Effector CD8-positive, alpha-beta T cell (primary cell): ENCODE measurements at regions not wholly inside any gene's neighbourhood (a gene's known extent, or its start where the extent isn't known, plus 50 kb on each side); places are given as distances from the start of the nearest gene placed in this dataset.
"Not testable (repeated sequence)": the region's sequence is repeated elsewhere in the genome, so short reads cannot be mapped to it uniquely, and the experiment has no call there.

ENCODE experiments used
- DNase-seq: peaks from one replicate; lab custom pipeline; 2025; lab: John Stamatoyannopoulos, UW

GRCh38 chr3:153830552-153830951 lies 290.6 kb upstream of the ARHGEF26 start:
- DNase-seq: no peak

- DNase-seq: no peak
Observed at GRCh38 chr3:153835540-153835939, 285.6 kb upstream of the ARHGEF26 start.

- DNase-seq: no peak
Observed at GRCh38 chr3:153840487-153840886, 280.7 kb upstream of the ARHGEF26 start.

GRCh38 chr3:153843994-153844393 lies 277.2 kb upstream of the ARHGEF26 start:
- no peak for DNase-seq

GRCh38 chr3:153845311-153845710 lies 275.9 kb upstream of the ARHGEF26 start:
- no peak for DNase-seq

- no peak for DNase-seq
Observed at GRCh38 chr3:153848702-153849101, 272.5 kb upstream of the ARHGEF26 start.

- no peak for DNase-seq
Observed at GRCh38 chr3:153852355-153852754, 268.8 kb upstream of the ARHGEF26 start.

- no peak for DNase-seq
Observed at GRCh38 chr3:153853163-153853562, 268.0 kb upstream of the ARHGEF26 start.

- DNase-seq: no peak
Observed at GRCh38 chr3:153855772-153856171, 265.4 kb upstream of the ARHGEF26 start.

- no peak for DNase-seq
Observed at GRCh38 chr3:153856932-153857331, 264.3 kb upstream of the ARHGEF26 start.

- no peak for DNase-seq
Observed at GRCh38 chr3:153864793-153865192, 256.4 kb upstream of the ARHGEF26 start.

- no peak for DNase-seq
Observed at GRCh38 chr3:153866901-153867300, 254.3 kb upstream of the ARHGEF26 start.

GRCh38 chr3:153874348-153874747 lies 246.8 kb upstream of the ARHGEF26 start:
- not testable (repeated sequence) for DNase-seq

GRCh38 chr3:153880493-153880892 lies 240.7 kb upstream of the ARHGEF26 start:
- DNase-seq: no peak

- DNase-seq: no peak
Observed at GRCh38 chr3:153881201-153881600, 240.0 kb upstream of the ARHGEF26 start.

- DNase-seq: no peak
Observed at GRCh38 chr3:153885359-153885758, 235.8 kb upstream of the ARHGEF26 start.

GRCh38 chr3:153889905-153890334 lies 231.3 kb upstream of the ARHGEF26 start:
- no peak for DNase-seq

- DNase-seq: no peak
Observed at GRCh38 chr3:153892126-153892525, 229.1 kb upstream of the ARHGEF26 start.

GRCh38 chr3:153894857-153895256 lies 226.3 kb upstream of the ARHGEF26 start:
- DNase-seq: no peak

GRCh38 chr3:153896197-153896596 lies 225.0 kb upstream of the ARHGEF26 start:
- DNase-seq: no peak

GRCh38 chr3:153897025-153897723 lies 224.0 kb upstream of the ARHGEF26 start:
- no peak for DNase-seq

GRCh38 chr3:153897842-153898241 lies 223.3 kb upstream of the ARHGEF26 start:
- DNase-seq: no peak

GRCh38 chr3:153901152-153901551 lies 220.0 kb upstream of the ARHGEF26 start:
- no peak for DNase-seq

GRCh38 chr3:153901991-153902390 lies 219.2 kb upstream of the ARHGEF26 start:
- no peak for DNase-seq
